ENCODE measurements at regions not wholly inside any gene's neighbourhood (a gene's known extent, or its start where the extent isn't known, plus 50 kb on each side); places are given as distances from the start of the nearest gene placed in this dataset.

- TF ChIP-seq POLR2A (IDR thresholded peaks at IDR 0.05) = no peak
- no peak for TF ChIP-seq CTCF (IDR thresholded peaks at IDR 0.05 in 8 of 11, conservative IDR thresholded peaks at IDR 0.05 in 3 of 11)
These were observed 188.9 kb downstream of the NSG2 start for GRCh38 chr5:174234388-174234787.
